ENCODE measurements at regions not wholly inside any gene's neighbourhood (a gene's known extent, or its start where the extent isn't known, plus 50 kb on each side); places are given as distances from the start of the nearest gene placed in this dataset.

GRCh38 chr14:30427401-30427800 lies 131.6 kb upstream of the G2E3 start:
- no peak for TF ChIP-seq CTCF (IDR thresholded peaks at IDR 0.05)
- no peak for TF ChIP-seq POLR2A (IDR thresholded peaks at IDR 0.05)
